Panc1 (cell line): ENCODE measurements at regions not wholly inside any gene's neighbourhood (a gene's known extent, or its start where the extent isn't known, plus 50 kb on each side); places are given as distances from the start of the nearest gene placed in this dataset.

ENCODE experiments used
- ATAC-seq: fragments of 200-7000 bp; cut with Tn5 transposase; 2 replicates; pipeline ENCODE4 v1.9.1; 2020; ENCODE audit warnings: mild to moderate bottlenecking, moderate library complexity
- BruUV-seq: library from RNA; stranded (reverse); fragments of 400-500 nt; replicated peaks from 2 replicates; lab custom pipeline; 2021; lab: Mats Ljungman, UMichigan
- CTCF ChIA-PET: fragments of 300-600 bp; sonication (Branson Sonifier 250); formaldehyde crosslinking; loops from one replicate; lab custom pipeline; 2022; ENCODE audit warnings: antibody characterized with exemption; lab: Charles Lee
- POLR2A ChIA-PET: fragments of 300-600 bp; sonication (Branson Sonifier 250); formaldehyde crosslinking; loops from one replicate; lab custom pipeline; 2022; ENCODE audit warnings: antibody characterized with exemption; lab: Charles Lee
- DNase-seq: peaks from one replicate; pipeline ENCODE4 v3.0.0-alpha.2; 2010; ENCODE audit warnings: low read depth, low spot score
- H3K27ac ChIP-seq: 2 replicates; pipeline ENCODE4 v1.5.1; 2011; ENCODE audit warnings: mild to moderate bottlenecking, low read length, inconsistent platforms
- H3K27me3 ChIP-seq: fragments of 200-500 bp; sonication (Bioruptor generic); 2 replicates; pipeline ENCODE4 v1.6.0; 2014; ENCODE audit warnings: low read length, inconsistent platforms; ENCODE audit not compliant: control insufficient read depth, insufficient read depth
- H3K36me3 ChIP-seq: fragments of 200-500 bp; sonication (Bioruptor generic); 2 replicates; pipeline ENCODE4 v1.5.1; 2014; ENCODE audit warnings: inconsistent platforms, mild to moderate bottlenecking, low read length, moderate library complexity; ENCODE audit not compliant: control insufficient read depth, insufficient read depth
- H3K4me1 ChIP-seq: 2 replicates; pipeline ENCODE4 v1.5.1; 2011; ENCODE audit warnings: inconsistent platforms, mild to moderate bottlenecking, low read length, moderate library complexity; ENCODE audit not compliant: control insufficient read depth, insufficient read depth
- H3K4me3 ChIP-seq, 2 experiments: 2 replicates each; pipeline ENCODE4 v1.5.1; 2011 to 2012; ENCODE audit warnings: low read depth in 2 of 2, low read length in 2 of 2, mild to moderate bottlenecking in 2 of 2, inconsistent platforms in 1 of 2, moderate library complexity in 1 of 2
- H3K9me3 ChIP-seq: fragments of 200-500 bp; sonication (Bioruptor generic); 2 replicates; pipeline ENCODE4 v1.5.1; 2014; ENCODE audit warnings: low read depth, mild to moderate bottlenecking, inconsistent platforms, low read length, moderate library complexity; ENCODE audit not compliant: control insufficient read depth, insufficient read depth
- CTCF ChIP-seq: fragments of 450-650 bp; IDR thresholded peaks from 2 replicates; pipeline ENCODE4 v1.5.1; 2017; ENCODE audit warnings: mild to moderate bottlenecking
- POLR2AphosphoS5 ChIP-seq: IDR thresholded peaks from 2 replicates; pipeline ENCODE4 v1.6.1; 2012; ENCODE audit warnings: mild to moderate bottlenecking, low read depth, low read length, moderate library complexity
- REST ChIP-seq, 2 experiments: IDR thresholded peaks; 2 replicates each; pipeline ENCODE4 v1.6.1; 2011 to 2012; ENCODE audit warnings: low read depth in 2 of 2, control low read depth in 1 of 2, low read length in 1 of 2, mild to moderate bottlenecking in 1 of 2, moderate library complexity in 1 of 2; ENCODE audit not compliant: insufficient read depth in 1 of 2
- SIN3A ChIP-seq: IDR thresholded peaks from 2 replicates; pipeline ENCODE4 v1.6.1; 2012; ENCODE audit warnings: low read depth, mild to moderate bottlenecking, low read length, moderate library complexity, borderline replicate concordance; ENCODE audit not compliant: insufficient read depth
- TCF7L2 ChIP-seq: IDR thresholded peaks from 2 replicates; pipeline ENCODE4 v1.6.1; 2011; ENCODE audit warnings: mild to moderate bottlenecking, low read depth, low read length, inconsistent platforms
- in situ Hi-C: cut with HindIII; loops from 2 replicates; pipeline ENCODE4 v1.10.0; 2016; ENCODE audit warnings: low sequenced_read_pairs, low pct_unique_long_range_greater_than_20kb
- intact Hi-C: fragments of 100-400 bp; cut with micrococcal nuclease; formaldehyde crosslinking; loops from one replicate; pipeline ENCODE4 v1.10.0; 2022; ENCODE audit not compliant: unreplicated experiment

GRCh38 chr13:90968166-90968904, 379.2 kb upstream of the MIR17HG start:
- in situ Hi-C loops, result no loop called here
- TF ChIP-seq CTCF (peak; percentile 62), POLR2AphosphoS5 (no peak)
- ATAC-seq (peak; percentile 75; the same call in 1 of the 2 replicates), DNase-seq (no peak)
- BruUV-seq, result no TSS peak
- Histone ChIP-seq H3K36me3 (no peaks in the 10 kb centered on the region), H3K27me3 (no peaks in the 10 kb centered on the region), H3K27ac (no peak overlapping the region), H3K9me3 (no peaks in the 10 kb centered on the region), H3K4me1 (no peaks in the 10 kb centered on the region), H3K4me3 (no peak overlapping the region)
- POLR2A ChIA-PET, result no interaction called here
- CTCF ChIA-PET, result no interaction called here
- intact Hi-C loops, result no loop called here

- ATAC-seq (no peak), DNase-seq (no peak)
- no peaks in the 10 kb centered on the region for H3K4me1 ChIP-seq
- H3K27ac ChIP-seq, result no peak overlapping the region
- in situ Hi-C loops (no loop called here), intact Hi-C loops (no loop called here)
- no peak overlapping the region for H3K4me3 ChIP-seq
- BruUV-seq, result no TSS peak
- TF ChIP-seq POLR2AphosphoS5 (no peak), SIN3A (no peak), CTCF (no peak), TCF7L2 (no peak), REST (IDR thresholded peaks at IDR 0.05; ENCODE audit: insufficient read depth in 1 of 2, low read depth in 2 of 2, low read length in 1 of 2) (no peak)
- H3K9me3 ChIP-seq, result no peaks in the 10 kb centered on the region
- POLR2A ChIA-PET, result no interaction called here
- H3K27me3 ChIP-seq, result no peaks in the 10 kb centered on the region
- CTCF ChIA-PET, result interaction anchor here (0.5 kb wide), 1 partner anchor 44 kb away, joined by 4 read pairs; no protein-coding TSS in a partner anchor
- H3K36me3 ChIP-seq, result no peaks in the 10 kb centered on the region
Observed at GRCh38 chr13:90974249-90974975, 373.1 kb upstream of the MIR17HG start.
